GM10266 (cell line): ENCODE measurements at regions not wholly inside any gene's neighbourhood (a gene's known extent, or its start where the extent isn't known, plus 50 kb on each side); places are given as distances from the start of the nearest gene placed in this dataset.
"Not testable (repeated sequence)": the region's sequence is repeated elsewhere in the genome, so short reads cannot be mapped to it uniquely, and the experiment has no call there.

Experiments used
- DNase-seq: peaks from one replicate; pipeline ENCODE4 v3.0.0; 2012; ENCODE audit errors: extremely low spot score
- CTCF ChIP-seq: IDR thresholded peaks from 2 replicates; pipeline ENCODE4 v1.5.1; 2012; ENCODE audit warnings: mild to moderate bottlenecking, low read depth; ENCODE audit not compliant: control insufficient read depth, insufficient read depth; ENCODE audit errors: missing control alignments

DNA sequence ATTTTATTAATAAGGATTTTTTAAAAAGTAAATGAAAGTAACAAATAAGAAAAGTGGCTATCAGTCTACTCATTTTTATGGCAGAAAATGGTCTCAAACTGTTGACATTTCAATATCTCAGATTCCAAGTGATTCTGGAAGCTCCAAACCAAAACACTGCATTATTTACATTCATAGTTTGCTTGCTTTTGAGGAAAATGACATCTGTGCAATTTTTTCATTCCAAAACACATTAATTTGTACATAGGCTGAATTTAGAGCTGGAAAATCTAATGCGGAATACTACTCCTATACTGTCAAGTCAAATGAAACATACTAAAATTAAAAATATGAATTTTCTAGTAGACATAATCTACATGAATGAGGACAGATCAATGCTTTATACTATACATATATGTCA, 1047.6 kb downstream of the CDH9 start:
- no peak for DNase-seq
- no peak for TF ChIP-seq CTCF

- no peak for TF ChIP-seq CTCF
- DNase-seq = no peak
Observed at GRCh38 chr5:25979086-25979485, 1059.3 kb downstream of the CDH9 start.

- no peak for TF ChIP-seq CTCF
- DNase-seq = no peak
Observed at GRCh38 chr5:25975885-25976284, 1062.5 kb downstream of the CDH9 start.

GRCh38 chr5:25974451-25974850, 1063.9 kb downstream of the CDH9 start:
- no peak for TF ChIP-seq CTCF
- DNase-seq = no peak

- DNase-seq = no peak
- TF ChIP-seq CTCF = no peak
Observed at GRCh38 chr5:25970906-25971489, 1067.4 kb downstream of the CDH9 start.

DNA sequence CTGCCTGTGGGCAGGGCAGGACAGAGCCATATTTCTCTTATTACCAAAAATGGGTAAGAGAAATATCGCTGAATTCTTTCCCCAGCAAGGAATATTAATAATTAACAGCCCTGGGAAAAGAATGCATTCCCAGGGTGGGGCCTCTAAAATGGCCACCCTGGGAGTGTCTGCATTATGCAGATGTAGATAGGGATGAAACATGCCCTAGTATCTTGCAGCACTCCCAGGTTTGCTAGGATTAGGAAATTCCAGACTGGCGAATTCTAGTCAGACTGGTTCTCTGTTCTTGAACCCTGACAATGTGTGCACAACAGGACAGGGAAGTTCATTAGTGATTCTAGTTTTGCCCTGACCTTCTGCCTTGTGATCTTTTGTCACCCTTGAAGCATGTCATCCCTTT, 1069.3 kb downstream of the CDH9 start:
- DNase-seq = not testable (repeated sequence)

GRCh38 chr5:25964009-25964372, 1074.4 kb downstream of the CDH9 start:
- TF ChIP-seq CTCF = no peak

More at GRCh38 chr5:25964009-25964372, 1074.4 kb downstream of the CDH9 start:
- DNase-seq = no peak
